HG02798 (cell line): ENCODE measurements at regions not wholly inside any gene's neighbourhood (a gene's known extent, or its start where the extent isn't known, plus 50 kb on each side); places are given as distances from the start of the nearest gene placed in this dataset.
"Not testable (repeated sequence)": the region's sequence is repeated elsewhere in the genome, so short reads cannot be mapped to it uniquely, and the experiment has no call there.

Experiments
- ATAC-seq: cut with Tn5 transposase; IDR thresholded peaks from one replicate; pipeline ENCODE4 v1.9.1; 2021; ENCODE audit warnings: mild to moderate bottlenecking; ENCODE audit not compliant: unreplicated experiment, poor library complexity

DNA sequence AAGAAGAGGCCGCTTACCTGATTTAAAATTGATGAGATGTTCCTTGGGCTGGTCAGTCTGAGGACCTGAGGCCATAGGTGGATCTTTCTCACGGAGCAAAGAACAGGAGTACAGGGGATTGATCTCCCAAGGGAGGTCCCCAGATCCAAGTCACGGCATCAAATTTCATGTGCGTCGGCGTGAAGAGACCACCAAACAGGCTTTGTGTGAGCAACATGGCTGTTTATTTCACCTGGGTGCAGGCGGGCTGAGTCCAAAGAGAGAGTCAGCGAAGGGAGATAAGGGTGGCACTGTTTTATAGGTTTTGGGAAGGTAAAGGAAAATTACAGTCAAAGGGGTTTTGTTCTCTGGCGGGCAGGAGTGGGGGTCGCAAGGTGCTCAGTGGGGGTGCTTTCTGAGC is 493.8 kb upstream of the MIR17HG start:
- ATAC-seq, result not testable (repeated sequence)

GRCh38 chr13:90857921-90858320 is 489.6 kb upstream of the MIR17HG start:
- ATAC-seq, result no peak

GRCh38 chr13:90866006-90866405 is 481.5 kb upstream of the MIR17HG start:
- no peak for ATAC-seq

- ATAC-seq, result peak; percentile 93
Measured at GRCh38 chr13:90867336-90867683, 480.2 kb upstream of the MIR17HG start.

- no peak for ATAC-seq
Measured at GRCh38 chr13:90868321-90868920, 479.1 kb upstream of the MIR17HG start.

- no peak for ATAC-seq
Measured at GRCh38 chr13:90869580-90869979, 477.9 kb upstream of the MIR17HG start.

GRCh38 chr13:90872491-90873025 is 474.9 kb upstream of the MIR17HG start:
- no peak for ATAC-seq

DNA sequence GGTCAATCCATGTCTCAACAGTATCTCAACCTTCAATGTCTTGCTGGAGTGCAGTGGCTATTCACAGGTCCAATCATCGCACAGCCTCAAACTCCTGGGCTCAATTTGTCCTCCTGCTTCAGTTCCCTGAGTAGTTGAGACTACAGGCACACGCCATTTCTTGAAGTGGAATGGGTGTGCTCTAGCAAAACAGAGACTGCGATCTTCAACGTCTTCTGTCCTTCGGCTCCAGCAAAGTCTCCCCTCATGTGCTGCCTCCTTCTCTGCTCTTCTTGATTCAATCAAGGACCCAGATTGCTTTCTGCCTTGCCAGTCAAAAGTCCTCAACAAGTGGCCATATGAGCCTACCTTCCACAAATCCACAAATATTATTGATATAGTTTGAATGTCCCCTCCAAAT is 466.7 kb upstream of the MIR17HG start:
- no peak for ATAC-seq

DNA sequence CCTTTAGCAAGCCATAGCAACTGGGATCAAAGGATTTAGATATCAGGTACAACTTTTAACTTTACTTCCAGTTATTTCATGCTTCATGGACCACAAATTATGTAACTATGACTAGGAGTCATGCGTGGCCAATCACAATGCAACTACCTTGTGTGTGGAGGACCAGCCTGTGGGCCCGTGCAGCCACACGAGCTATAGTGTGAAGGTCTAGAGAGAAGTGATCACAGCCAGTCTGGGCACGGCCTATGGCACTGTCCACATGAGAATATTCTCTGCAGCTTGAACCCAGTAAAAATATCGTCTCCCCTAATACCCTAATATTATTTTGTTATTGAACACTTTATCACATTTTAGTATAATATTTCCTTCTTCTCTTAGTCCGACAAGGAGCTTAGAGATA is 464.9 kb upstream of the MIR17HG start:
- ATAC-seq, result no peak

GRCh38 chr13:90883592-90883991 is 463.9 kb upstream of the MIR17HG start:
- ATAC-seq, result no peak

- no peak for ATAC-seq
Measured at GRCh38 chr13:90884066-90884465, 463.4 kb upstream of the MIR17HG start.

DNA sequence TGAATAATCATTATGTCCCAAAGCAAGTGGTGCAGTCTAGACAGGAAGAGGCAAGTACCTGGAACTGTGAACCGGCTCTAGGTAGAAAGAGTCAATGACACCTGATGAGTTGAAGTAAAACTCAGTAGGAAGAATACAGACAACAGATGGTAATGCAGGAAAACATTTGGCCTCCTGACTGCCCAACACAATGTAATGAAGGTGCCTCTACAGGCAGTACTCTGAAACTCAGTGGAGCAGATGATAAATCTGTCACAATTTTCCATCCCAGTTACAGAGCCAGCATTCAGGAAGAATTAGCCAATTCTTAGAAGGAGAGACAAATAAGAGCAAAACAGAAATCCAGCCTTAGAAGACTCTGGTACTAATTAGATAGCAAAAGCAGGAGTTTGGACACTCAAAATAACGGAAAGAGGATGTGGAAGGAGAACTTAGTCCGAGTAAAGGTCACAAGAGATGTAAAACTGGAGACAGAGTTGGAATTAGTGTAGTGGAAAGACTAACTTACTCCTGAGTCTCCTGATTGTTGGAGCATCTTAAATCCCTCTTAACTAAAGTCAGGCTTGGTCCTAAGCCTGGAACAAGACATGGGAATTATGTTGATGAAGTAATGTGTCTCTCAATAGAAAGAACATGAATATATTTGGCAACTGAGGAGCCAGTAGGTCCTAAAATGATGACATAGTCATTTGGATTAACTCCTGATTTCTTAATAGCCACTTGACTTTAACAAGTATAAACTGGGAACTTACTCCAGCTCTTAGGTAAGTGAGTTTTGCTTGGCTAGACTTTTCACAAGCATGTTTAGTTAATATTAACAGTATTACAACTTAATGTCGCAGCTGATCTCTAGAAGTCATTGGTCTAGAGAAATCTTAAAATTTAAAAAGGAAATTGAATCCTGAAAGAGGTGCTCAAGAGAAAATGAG is 457.3 kb upstream of the MIR17HG start:
- ATAC-seq, result no peak

- no peak for ATAC-seq
Measured at GRCh38 chr13:90891329-90891728, 456.2 kb upstream of the MIR17HG start.

DNA sequence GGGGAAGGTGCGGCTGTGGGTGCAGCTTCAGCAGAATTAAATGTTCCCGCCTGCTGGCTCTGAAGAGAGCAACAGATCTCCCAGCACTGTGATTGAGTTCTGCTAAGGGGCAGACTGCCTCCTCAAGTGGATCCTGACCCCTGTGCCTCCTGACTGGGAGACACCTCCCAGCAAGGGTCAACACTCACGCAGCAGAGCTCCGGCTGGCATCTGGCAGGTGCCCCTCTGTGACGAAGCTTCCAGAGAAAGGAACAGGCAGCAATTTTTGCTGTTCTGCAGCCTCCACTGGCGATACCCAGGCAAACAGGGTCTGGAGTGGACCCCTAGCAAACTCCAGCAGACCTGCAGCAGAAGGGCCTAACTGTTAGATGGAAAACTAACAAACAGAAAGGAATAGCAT is 454.3 kb upstream of the MIR17HG start:
- ATAC-seq, result not testable (repeated sequence)

DNA sequence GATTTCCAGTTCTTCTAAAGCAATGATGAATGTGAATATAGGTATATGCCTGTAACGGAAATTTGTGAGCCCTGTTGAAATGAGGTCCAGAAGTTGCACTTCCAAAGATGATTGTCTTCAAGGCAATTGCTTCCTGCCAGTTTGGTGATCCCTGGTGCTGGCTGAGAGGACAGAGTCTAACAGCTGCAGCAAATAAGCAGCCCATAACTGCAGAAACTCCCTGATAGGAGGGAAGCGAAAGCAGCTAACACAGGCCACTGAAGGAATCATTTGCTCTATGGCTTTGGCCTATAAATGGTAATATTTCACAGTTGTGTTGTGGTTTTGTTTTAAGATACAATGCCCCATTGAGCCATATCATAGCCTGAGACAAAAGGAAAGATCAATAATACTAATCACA is 451.5 kb upstream of the MIR17HG start:
- no peak for ATAC-seq

GRCh38 chr13:90898811-90899210 is 448.7 kb upstream of the MIR17HG start:
- no peak for ATAC-seq

DNA sequence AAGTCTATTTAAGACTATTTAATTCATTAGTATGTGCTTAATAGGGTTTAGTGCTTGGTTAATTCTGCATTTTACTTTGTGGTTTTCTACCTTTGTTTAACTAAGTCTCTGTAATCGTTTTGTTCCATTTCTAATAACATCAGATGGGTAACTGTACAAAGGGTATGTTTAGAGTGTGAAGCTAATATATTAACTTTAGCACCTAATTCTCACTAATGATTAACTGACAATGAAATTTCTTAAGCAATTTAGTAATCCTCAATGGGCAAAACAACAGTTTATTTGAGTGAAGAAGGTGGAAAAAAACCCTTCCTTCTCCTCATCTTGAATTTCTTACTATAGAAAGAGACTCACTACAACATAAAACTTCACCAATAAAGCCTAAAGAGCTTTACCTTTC is 448.1 kb upstream of the MIR17HG start:
- no peak for ATAC-seq

- no peak for ATAC-seq
Measured at GRCh38 chr13:90902255-90902654, 445.2 kb upstream of the MIR17HG start.

DNA sequence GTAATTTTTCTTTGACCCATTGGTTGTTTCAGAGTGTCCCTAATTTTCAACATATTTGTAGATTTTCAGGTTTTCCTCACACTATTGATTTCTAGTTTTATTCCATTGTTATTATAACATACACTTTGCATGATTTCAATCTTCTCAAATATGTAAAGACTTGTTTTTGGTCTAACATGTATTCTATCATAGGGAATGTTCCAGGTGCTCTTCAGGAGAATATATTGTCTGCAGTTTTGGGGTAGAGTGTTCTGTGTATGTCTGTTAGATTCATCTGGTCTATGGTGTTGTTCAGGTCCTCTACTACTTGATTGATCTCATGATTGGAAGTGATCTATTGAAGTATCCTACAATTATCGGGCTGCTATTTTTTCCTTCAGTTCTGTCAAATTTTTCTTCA is 440.9 kb upstream of the MIR17HG start:
- no peak for ATAC-seq

DNA sequence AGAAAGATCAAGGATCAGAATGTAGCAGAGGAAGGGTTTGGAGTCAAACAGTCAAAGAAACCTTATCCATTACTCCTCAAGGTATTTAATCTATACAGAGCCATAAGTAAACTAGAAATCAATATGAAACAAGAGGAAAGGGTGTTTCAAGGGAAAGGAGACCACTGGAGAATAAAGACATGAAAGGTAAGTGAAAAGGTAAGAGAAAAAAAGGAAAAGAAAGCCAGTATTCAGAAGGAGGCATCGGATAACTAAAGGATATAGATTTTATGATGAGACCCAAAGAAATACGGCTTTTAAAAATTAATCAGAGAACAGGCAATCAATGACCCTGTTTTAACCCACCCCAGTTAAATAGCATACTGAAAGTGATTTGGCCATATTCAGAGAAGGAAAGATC is 438.7 kb upstream of the MIR17HG start:
- ATAC-seq, result no peak

GRCh38 chr13:90910018-90910639 is 437.4 kb upstream of the MIR17HG start:
- no peak for ATAC-seq
